Endothelial cell (in vitro differentiated cells): ENCODE measurements at regions not wholly inside any gene's neighbourhood (a gene's known extent, or its start where the extent isn't known, plus 50 kb on each side); places are given as distances from the start of the nearest gene placed in this dataset.

Source experiments
- DNase-seq: peaks from one replicate; pipeline ENCODE4 v3.0.0; 2021; ENCODE audit warnings: low spot score
- H3K27ac Mint-ChIP-seq: one replicate; pipeline ENCODE4 v1.8.0; 2021; ENCODE audit warnings: mixed read lengths, inconsistent platforms; ENCODE audit not compliant: unreplicated experiment
- H3K27me3 Mint-ChIP-seq: one replicate; pipeline ENCODE4 v1.8.0; 2021; ENCODE audit warnings: mild to moderate bottlenecking, moderate library complexity, mixed read lengths, inconsistent platforms; ENCODE audit not compliant: unreplicated experiment
- H3K36me3 Mint-ChIP-seq: one replicate; pipeline ENCODE4 v1.8.0; 2021; ENCODE audit warnings: mild to moderate bottlenecking, low read depth, mixed read lengths, inconsistent platforms; ENCODE audit not compliant: unreplicated experiment
- H3K4me1 Mint-ChIP-seq: one replicate; pipeline ENCODE4 v1.8.0; 2021; ENCODE audit warnings: mild to moderate bottlenecking, mixed read lengths, inconsistent platforms; ENCODE audit not compliant: unreplicated experiment
- H3K4me3 Mint-ChIP-seq: one replicate; pipeline ENCODE4 v1.8.0; 2021; ENCODE audit warnings: mild to moderate bottlenecking, mixed read lengths, inconsistent platforms; ENCODE audit not compliant: unreplicated experiment
- H3K9me3 Mint-ChIP-seq: one replicate; pipeline ENCODE4 v1.8.0; 2021; ENCODE audit warnings: mixed read lengths, inconsistent platforms; ENCODE audit not compliant: unreplicated experiment
- CTCF ChIP-seq: fragments of 200-600 bp; sonication (generic); IDR thresholded peaks from one replicate; pipeline ENCODE4 v1.5.0; 2021; ENCODE audit warnings: antibody characterized with exemption; ENCODE audit not compliant: unreplicated experiment

- Mint-ChIP-seq H3K4me3 (no peak overlapping the region), H3K9me3 (no peaks in the 10 kb centered on the region), H3K27ac (no peak overlapping the region), H3K27me3 (no peaks in the 10 kb centered on the region), H3K4me1 (no peaks in the 10 kb centered on the region), H3K36me3 (no peaks in the 10 kb centered on the region)
- DNase-seq = no peak
- no peak for TF ChIP-seq CTCF
Observed at GRCh38 chr6:15752820-15753219, 90.0 kb upstream of the DTNBP1 start.

- TF ChIP-seq CTCF = no peak
- H3K4me1 Mint-ChIP-seq = no peaks in the 10 kb centered on the region
Observed at GRCh38 chr6:15751721-15752350, 89.0 kb upstream of the DTNBP1 start.

GRCh38 chr6:15748341-15748740, 85.5 kb upstream of the DTNBP1 start:
- TF ChIP-seq CTCF = no peak
- Mint-ChIP-seq H3K27ac (no peak overlapping the region), H3K27me3 (no peaks in the 10 kb centered on the region), H3K36me3 (no peaks in the 10 kb centered on the region), H3K4me1 (no peaks in the 10 kb centered on the region), H3K4me3 (no peak overlapping the region), H3K9me3 (no peaks in the 10 kb centered on the region)
- no peak for DNase-seq

More at GRCh38 chr6:15751721-15752350, 89.0 kb upstream of the DTNBP1 start:
- no peaks in the 10 kb centered on the region for H3K27me3 Mint-ChIP-seq
- H3K4me3 Mint-ChIP-seq = no peak overlapping the region
- DNase-seq = no peak
- no peaks in the 10 kb centered on the region for H3K36me3 Mint-ChIP-seq
- no peaks in the 10 kb centered on the region for H3K9me3 Mint-ChIP-seq
- H3K27ac Mint-ChIP-seq = no peak overlapping the region

- Mint-ChIP-seq H3K9me3 (no peaks in the 10 kb centered on the region), H3K4me1 (no peaks in the 10 kb centered on the region), H3K27me3 (no peaks in the 10 kb centered on the region), H3K27ac (no peak overlapping the region), H3K36me3 (no peaks in the 10 kb centered on the region), H3K4me3 (no peak overlapping the region)
- DNase-seq = no peak
- no peak for TF ChIP-seq CTCF
Observed at GRCh38 chr6:15747354-15747883, 84.6 kb upstream of the DTNBP1 start.

GRCh38 chr6:15745781-15746180, 83.0 kb upstream of the DTNBP1 start:
- Mint-ChIP-seq H3K4me1 (no peaks in the 10 kb centered on the region), H3K9me3 (no peaks in the 10 kb centered on the region), H3K36me3 (no peaks in the 10 kb centered on the region), H3K27ac (no peak overlapping the region), H3K27me3 (no peaks in the 10 kb centered on the region), H3K4me3 (no peak overlapping the region)
- TF ChIP-seq CTCF = no peak
- DNase-seq = no peak
